ENCODE measurements at regions not wholly inside any gene's neighbourhood (a gene's known extent, or its start where the extent isn't known, plus 50 kb on each side); places are given as distances from the start of the nearest gene placed in this dataset.

DNA sequence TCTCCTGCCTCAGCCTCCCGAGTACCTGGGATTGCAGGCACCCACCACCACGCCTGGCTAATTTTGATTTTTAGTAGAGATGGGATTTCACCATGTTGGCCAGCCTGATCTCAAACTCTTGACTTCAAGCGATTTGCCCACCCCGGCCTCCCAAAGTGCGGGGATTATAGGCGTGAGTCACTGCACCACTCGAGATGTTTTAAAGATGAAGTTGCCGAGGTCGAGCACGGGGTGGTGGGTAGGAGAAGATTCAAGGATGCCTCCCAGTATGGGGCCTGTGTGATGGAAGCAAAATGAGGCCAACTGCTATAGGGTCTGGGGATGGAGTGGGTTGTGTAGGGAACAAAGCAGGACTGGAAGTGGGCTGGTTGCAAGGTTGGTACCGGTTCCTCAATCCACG is 245.2 kb downstream of the MN1 start:
- TF ChIP-seq CTCF (IDR thresholded peaks at IDR 0.05) (no peak), POLR2A (IDR thresholded peaks at IDR 0.05) (no peak), POLR2AphosphoS5 (IDR thresholded peaks at IDR 0.05) (no peak)

All from prostate gland (tissue), 2 donors.